ENCODE measurements at regions not wholly inside any gene's neighbourhood (a gene's known extent, or its start where the extent isn't known, plus 50 kb on each side); places are given as distances from the start of the nearest gene placed in this dataset.

GRCh38 chr13:55298201-55298600 is 1842.5 kb upstream of the PRR20A start:
- intact Hi-C loops (cut with micrococcal nuclease; ENCODE audit: unreplicated experiment) = no loop called here
- POLR2A ChIA-PET (ENCODE audit: low non-redundant PET) = no interaction called here
- no peak overlapping the region for H3K4me3 ChIP-seq (ENCODE audit: low read depth, low read length, poor library complexity, severe bottlenecking)
- TF ChIP-seq, protein P1, sequence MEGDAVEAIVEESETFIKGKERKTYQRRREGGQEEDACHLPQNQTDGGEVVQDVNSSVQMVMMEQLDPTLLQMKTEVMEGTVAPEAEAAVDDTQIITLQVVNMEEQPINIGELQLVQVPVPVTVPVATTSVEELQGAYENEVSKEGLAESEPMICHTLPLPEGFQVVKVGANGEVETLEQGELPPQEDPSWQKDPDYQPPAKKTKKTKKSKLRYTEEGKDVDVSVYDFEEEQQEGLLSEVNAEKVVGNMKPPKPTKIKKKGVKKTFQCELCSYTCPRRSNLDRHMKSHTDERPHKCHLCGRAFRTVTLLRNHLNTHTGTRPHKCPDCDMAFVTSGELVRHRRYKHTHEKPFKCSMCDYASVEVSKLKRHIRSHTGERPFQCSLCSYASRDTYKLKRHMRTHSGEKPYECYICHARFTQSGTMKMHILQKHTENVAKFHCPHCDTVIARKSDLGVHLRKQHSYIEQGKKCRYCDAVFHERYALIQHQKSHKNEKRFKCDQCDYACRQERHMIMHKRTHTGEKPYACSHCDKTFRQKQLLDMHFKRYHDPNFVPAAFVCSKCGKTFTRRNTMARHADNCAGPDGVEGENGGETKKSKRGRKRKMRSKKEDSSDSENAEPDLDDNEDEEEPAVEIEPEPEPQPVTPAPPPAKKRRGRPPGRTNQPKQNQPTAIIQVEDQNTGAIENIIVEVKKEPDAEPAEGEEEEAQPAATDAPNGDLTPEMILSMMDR (conservative IDR thresholded peaks at IDR 0.05; ENCODE audit: low read depth, low read length) = no peak
- no peak for TF ChIP-seq EZH2 (IDR thresholded peaks at IDR 0.05; ENCODE audit: borderline replicate concordance, low read depth, low read length, poor library complexity, severe bottlenecking)
- no peaks in the 10 kb centered on the region for H3K4me1 ChIP-seq (ENCODE audit: insufficient read depth, low read length, poor library complexity, severe bottlenecking)
- CTCF ChIA-PET = no interaction called here
- DNase-seq (ENCODE audit: low spot score) = no peak
- H3K27me3 ChIP-seq (replicated peaks; ENCODE audit: insufficient read depth, low read depth, low read length, poor library complexity) = no peaks in the 10 kb centered on the region
- no peak overlapping the region for H3K27ac ChIP-seq (ENCODE audit: low read depth, low read length, poor library complexity, severe bottlenecking)
- no peaks in the 10 kb centered on the region for H3K36me3 ChIP-seq (ENCODE audit: insufficient read depth, low read length, poor library complexity, severe bottlenecking)
- H3K9me3 ChIP-seq (ENCODE audit: low read depth, low read length, poor library complexity, severe bottlenecking) = no peaks in the 10 kb centered on the region
- no TSS peak for BruUV-seq (replicated peaks)

DNA sequence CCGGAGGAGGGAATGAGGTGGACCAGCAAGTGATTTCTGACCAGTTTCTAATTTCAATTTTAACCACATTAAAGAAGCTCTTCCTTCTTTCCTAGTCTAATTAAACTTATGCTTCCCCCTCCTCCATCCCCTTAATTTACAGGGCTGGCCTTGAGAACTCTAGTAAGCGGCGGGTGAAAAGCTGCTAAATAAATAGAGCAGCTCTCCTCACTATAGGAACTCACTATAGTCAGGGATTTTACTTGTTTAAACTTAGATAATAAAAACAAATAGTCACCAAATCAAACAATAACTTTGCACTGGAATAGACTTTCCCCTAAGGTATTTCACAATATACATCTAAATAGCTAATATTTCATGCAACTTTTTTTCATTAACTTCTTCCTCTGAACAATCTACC is 1838.2 kb upstream of the PRR20A start:
- Histone ChIP-seq H3K4me1 (ENCODE audit: insufficient read depth, low read length, poor library complexity, severe bottlenecking) (no peaks in the 10 kb centered on the region), H3K27me3 (replicated peaks; ENCODE audit: insufficient read depth, low read depth, low read length, poor library complexity) (no peaks in the 10 kb centered on the region), H3K27ac (ENCODE audit: low read depth, low read length, poor library complexity, severe bottlenecking) (no peak overlapping the region), H3K4me3 (ENCODE audit: low read depth, low read length, poor library complexity, severe bottlenecking) (no peak overlapping the region), H3K9me3 (ENCODE audit: low read depth, low read length, poor library complexity, severe bottlenecking) (no peaks in the 10 kb centered on the region), H3K36me3 (ENCODE audit: insufficient read depth, low read length, poor library complexity, severe bottlenecking) (no peaks in the 10 kb centered on the region)
- ChIA-PET CTCF (no interaction called here), POLR2A (ENCODE audit: low non-redundant PET) (no interaction called here)
- no peak for DNase-seq (ENCODE audit: low spot score)
- intact Hi-C loops (cut with micrococcal nuclease; ENCODE audit: unreplicated experiment) = no loop called here
- TF ChIP-seq EZH2 (IDR thresholded peaks at IDR 0.05; ENCODE audit: borderline replicate concordance, low read depth, low read length, poor library complexity, severe bottlenecking) = no peak
- TF ChIP-seq, protein P1 (conservative IDR thresholded peaks at IDR 0.05; ENCODE audit: low read depth, low read length) = no peak
- BruUV-seq (replicated peaks) = no TSS peak

DNA sequence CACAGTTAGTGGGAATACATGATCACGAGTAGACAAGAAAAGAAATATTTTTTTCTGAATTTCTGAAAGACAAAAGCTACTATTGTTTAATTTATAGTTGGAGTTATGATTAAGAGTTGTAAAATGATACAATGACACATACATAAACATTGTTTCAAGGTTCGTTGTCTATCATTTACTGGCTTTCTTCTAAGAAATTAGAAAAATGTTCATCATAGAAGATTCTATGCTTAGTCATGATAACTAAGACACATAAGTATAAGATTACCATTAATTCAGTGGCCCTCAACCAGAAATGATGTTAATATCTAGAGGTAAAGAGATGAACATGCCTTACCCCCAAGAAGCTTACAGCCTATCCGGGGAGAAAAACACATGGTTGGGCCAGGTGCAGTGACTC is 1832.8 kb upstream of the PRR20A start:
- intact Hi-C loops (cut with micrococcal nuclease; ENCODE audit: unreplicated experiment) = no loop called here
- no peaks in the 10 kb centered on the region for H3K27me3 ChIP-seq (replicated peaks; ENCODE audit: insufficient read depth, low read depth, low read length, poor library complexity)
- H3K4me3 ChIP-seq (ENCODE audit: low read depth, low read length, poor library complexity, severe bottlenecking) = no peak overlapping the region
- POLR2A ChIA-PET (ENCODE audit: low non-redundant PET) = no interaction called here
- no peaks in the 10 kb centered on the region for H3K4me1 ChIP-seq (ENCODE audit: insufficient read depth, low read length, poor library complexity, severe bottlenecking)
- CTCF ChIA-PET = no interaction called here
- BruUV-seq (replicated peaks) = no TSS peak
- H3K27ac ChIP-seq (ENCODE audit: low read depth, low read length, poor library complexity, severe bottlenecking) = no peak overlapping the region
- TF ChIP-seq, protein P1 (conservative IDR thresholded peaks at IDR 0.05; ENCODE audit: low read depth, low read length) = no peak
- TF ChIP-seq EZH2 (IDR thresholded peaks at IDR 0.05; ENCODE audit: borderline replicate concordance, low read depth, low read length, poor library complexity, severe bottlenecking) = no peak
- H3K9me3 ChIP-seq (ENCODE audit: low read depth, low read length, poor library complexity, severe bottlenecking) = no peaks in the 10 kb centered on the region
- no peak for DNase-seq (ENCODE audit: low spot score)
- H3K36me3 ChIP-seq (ENCODE audit: insufficient read depth, low read length, poor library complexity, severe bottlenecking) = no peaks in the 10 kb centered on the region
